LNCAP (cell line): ENCODE measurements at regions not wholly inside any gene's neighbourhood (a gene's known extent, or its start where the extent isn't known, plus 50 kb on each side); places are given as distances from the start of the nearest gene placed in this dataset.

Source experiments
- CTCF ChIP-seq: fragments of 450-650 bp; IDR thresholded peaks from 2 replicates; pipeline ENCODE4 v1.5.1; 2017; ENCODE audit warnings: mild to moderate bottlenecking

DNA sequence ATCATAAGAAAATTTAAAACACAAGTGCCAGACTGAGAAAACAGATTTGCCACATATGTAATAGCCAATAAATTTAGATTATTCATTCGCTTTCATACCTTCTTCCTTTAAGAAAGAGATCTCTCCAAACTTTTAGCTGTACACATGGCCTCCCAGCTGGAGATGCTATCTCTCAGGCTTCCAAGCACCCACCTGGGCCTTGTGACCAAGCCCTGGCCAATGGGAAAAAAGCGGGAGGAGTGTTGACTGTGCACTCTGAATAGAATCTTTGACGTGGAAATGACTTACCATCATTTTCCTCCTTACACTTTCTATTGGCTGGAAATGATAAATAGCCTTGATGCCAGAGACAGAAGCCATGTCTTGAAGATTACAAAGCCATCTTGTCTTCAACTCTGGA lies 1106.6 kb downstream of the TBL1XR1 start:
- TF ChIP-seq CTCF, result no peak

DNA sequence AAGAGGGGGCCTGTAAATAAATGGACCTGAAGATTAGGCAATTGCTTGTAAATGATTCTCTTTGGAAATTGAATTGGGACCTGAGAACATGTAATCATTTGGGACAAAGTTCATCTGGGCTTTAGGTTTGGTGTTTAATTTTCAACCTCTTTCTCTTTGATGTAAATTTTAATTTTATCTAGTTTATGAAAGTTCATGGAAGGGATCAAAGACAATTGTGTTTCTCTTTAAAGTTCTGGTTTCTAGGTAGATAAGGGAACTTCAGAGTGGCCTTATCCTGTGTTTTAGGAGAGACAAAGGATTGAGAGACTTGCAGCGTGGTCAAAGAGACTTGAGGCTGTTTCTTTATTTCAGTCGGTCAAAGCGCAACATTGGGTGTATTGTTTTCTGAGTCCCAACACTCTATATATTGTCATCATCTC lies 1108.3 kb downstream of the TBL1XR1 start:
- no peak for TF ChIP-seq CTCF

DNA sequence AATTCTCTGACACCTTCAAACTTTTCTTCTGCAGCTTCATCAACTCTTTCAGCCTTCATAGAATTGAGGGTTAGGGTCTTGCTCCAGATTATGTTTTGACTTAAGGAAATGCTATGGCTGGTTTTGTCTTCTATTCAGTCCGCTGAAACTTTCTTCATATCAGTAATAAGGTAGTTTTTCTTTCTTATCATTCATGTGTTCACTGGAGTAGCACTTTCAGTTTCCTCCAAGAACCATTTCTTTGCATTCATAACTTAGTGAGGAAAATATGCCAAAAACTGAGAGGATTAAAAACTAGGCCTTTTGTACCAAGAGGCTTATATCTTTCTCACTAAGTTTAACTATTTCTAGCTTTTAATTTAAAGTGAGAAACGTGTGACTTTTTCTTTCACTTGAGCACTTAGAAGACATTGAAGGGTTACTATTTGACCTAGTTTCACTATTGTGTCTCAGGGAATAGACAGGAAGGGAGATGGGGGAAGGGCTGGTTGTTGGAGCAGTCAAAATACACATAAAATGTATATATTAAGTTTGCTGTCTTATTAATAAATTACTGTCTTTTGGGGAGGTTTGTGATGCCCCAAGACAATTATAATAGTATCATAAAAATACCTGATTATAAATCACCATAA lies 1110.1 kb downstream of the TBL1XR1 start:
- no peak for TF ChIP-seq CTCF

DNA sequence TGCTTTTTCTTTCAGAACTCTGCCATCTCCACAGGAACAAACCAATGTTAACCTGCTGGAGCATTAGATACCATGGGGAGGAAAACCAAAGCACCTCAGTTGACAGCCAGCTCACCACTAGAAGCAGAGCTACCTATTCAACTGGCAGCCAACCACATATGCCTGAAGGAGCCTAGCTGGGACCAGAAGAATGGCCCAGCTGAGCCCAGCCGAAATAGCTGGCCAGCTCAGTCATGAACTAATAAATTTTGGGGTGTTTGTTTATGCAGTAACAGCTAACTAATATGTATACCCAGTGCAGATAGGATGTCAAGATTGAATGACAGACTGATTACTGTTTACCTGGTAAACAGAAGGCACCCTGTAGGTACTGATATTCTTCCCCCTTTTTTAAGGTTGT lies 1117.5 kb downstream of the TBL1XR1 start:
- no peak for TF ChIP-seq CTCF

DNA sequence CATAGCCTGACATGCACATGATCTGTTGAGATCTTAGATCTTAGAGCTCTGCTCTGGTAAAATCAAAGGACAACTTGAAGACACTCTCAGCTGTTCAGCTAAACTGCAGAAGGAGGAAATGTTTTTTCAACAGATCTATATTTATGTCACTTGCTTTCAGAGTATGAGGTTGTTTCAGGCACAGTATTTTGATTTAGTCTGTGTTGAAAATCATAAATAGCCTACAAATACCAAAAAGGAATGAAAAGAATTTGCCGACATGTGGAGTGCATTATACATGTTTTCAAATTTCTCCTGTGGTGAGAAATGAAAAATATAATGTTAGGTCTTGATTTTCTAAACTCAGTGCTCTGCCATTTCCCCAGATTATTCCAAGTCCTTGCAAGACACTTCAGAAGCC lies 1118.4 kb downstream of the TBL1XR1 start:
- TF ChIP-seq CTCF, result no peak

DNA sequence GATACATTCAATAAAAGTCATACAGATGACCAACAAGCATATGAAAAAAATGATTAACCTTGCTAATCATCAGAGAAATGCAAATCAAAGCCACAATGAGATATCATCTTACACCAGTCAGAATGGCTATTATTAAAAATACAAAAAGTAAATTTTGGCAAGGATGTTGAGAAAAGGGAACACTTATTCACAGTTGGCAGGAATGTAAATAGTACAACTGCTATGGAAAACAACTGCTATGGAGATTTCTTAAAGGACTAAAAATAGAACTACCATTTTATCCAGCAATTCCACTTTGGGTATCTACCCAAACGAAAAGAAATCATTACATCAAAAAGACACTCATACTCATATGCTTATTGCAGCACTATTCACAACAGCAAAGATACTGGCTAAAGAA lies 1121.8 kb downstream of the TBL1XR1 start:
- no peak for TF ChIP-seq CTCF

DNA sequence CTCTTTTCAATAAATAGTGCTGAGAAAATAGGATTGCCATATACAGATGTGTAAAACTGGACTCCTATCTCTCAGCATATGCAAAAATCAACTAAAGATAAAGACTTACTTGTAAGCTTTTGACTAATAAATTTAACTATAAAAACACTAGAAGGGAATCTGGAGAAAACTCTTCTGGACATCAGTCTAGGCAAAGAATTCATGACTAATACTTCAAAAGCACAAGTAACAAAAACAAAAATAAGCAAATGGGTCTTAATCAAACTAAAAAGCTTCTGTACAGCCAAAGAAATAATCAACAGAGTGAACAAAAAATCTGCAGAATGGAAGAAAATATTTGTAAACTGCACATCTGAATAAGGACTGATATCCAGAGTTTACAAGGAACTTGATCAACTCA lies 1122.2 kb downstream of the TBL1XR1 start:
- TF ChIP-seq CTCF, result no peak

DNA sequence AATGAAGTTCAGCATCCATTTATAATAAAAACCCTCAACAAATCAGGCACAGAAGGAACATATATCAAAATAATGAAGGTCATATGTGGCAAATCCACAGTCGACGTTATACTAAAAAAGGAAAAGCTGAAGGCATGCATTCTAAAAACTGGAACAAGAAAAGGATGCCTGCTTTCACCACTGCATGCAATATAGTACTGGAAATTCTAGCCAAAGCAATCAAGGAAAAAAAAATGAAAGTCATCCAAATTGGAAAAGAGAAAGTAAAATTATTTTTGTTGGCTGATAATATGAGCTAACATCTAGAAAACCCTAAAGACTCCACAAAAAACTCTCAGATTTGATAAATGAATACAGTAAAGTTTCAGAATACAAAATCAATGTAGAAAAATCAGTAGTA lies 1123.2 kb downstream of the TBL1XR1 start:
- no peak for TF ChIP-seq CTCF
